Spleen (tissue), 7 donors: ENCODE measurements at regions not wholly inside any gene's neighbourhood (a gene's known extent, or its start where the extent isn't known, plus 50 kb on each side); places are given as distances from the start of the nearest gene placed in this dataset.

Source experiments
- CTCF ChIP-seq, 11 experiments: fragments of 200-600 bp in 7 of 11; fragments of 450-650 bp in 4 of 11; sonication (generic) in 4 of 11; IDR thresholded peaks in 8 of 11; conservative IDR thresholded peaks in 3 of 11; 1 replicate in 7 of 11; 2 replicates in 4 of 11; pipeline versions ENCODE4 v1.4.0 to v1.8.0; 2016 to 2021; ENCODE audit warnings: antibody characterized with exemption in 11 of 11, inconsistent platforms in 4 of 11, mild to moderate bottlenecking in 1 of 11
- POLR2A ChIP-seq, 3 donors: fragments of 450-650 bp; IDR thresholded peaks; one replicate each; pipeline ENCODE4 v1.5.1; 2017; ENCODE audit warnings: antibody characterized with exemption in 3 of 3, mild to moderate bottlenecking in 1 of 3
- donor health status: DM: no; HTN: no; CAD: no; lungs with moderate emphysema.
- donor health status: DM: no; HTN: no; CAD: no.
- donor health status: DM: no; HTN: no; CAD: no.

GRCh38 chr7:68833422-68833821 is 764.9 kb upstream of the AUTS2 start:
- TF ChIP-seq POLR2A (IDR thresholded peaks at IDR 0.05) (no peak), CTCF (IDR thresholded peaks at IDR 0.05 in 8 of 11, conservative IDR thresholded peaks at IDR 0.05 in 3 of 11) (no peak)
